Vagina (tissue), 2 donors: ENCODE measurements at regions not wholly inside any gene's neighbourhood (a gene's known extent, or its start where the extent isn't known, plus 50 kb on each side); places are given as distances from the start of the nearest gene placed in this dataset.

ENCODE experiments used
- POLR2AphosphoS5 ChIP-seq, 2 donors: sonication (generic); formaldehyde crosslinking; IDR thresholded peaks; one replicate each; pipeline ENCODE4 v1.9.0; 2017; ENCODE audit warnings: antibody characterized with exemption in 2 of 2, mild to moderate bottlenecking in 2 of 2, low read depth in 1 of 2; ENCODE audit not compliant: insufficient read depth in 1 of 2
- TF ChIP-seq, protein P1 (sequence below), 3 experiments: fragments of 450-650 bp in 2 of 3; fragments of 200-600 bp in 1 of 3; sonication (generic) in 1 of 3; IDR thresholded peaks; one replicate each; pipeline ENCODE4 v1.5.1; 2017 to 2019; ENCODE audit warnings: antibody characterized with exemption in 3 of 3, mild to moderate bottlenecking in 2 of 3, moderate library complexity in 2 of 3

DNA sequence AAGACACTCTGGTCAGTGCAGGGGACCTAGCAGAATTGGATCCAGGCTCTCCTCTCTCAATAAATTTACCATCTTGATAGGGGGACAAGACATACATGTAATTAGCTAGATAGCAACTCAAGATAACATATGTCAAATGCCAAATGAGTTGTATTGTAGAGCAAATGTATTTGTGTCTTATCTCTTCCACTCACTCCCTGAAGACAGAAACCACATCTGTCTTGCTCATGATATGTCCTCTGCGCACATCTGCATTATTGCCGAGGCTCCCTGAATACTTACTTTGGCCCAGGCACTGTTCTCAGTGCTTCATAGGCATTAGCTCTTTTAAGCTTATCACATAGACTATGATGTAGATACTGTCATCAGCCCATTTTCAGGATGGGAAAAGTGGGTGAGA lies 122.9 kb upstream of the GATA6 start:
- TF ChIP-seq, protein P1, sequence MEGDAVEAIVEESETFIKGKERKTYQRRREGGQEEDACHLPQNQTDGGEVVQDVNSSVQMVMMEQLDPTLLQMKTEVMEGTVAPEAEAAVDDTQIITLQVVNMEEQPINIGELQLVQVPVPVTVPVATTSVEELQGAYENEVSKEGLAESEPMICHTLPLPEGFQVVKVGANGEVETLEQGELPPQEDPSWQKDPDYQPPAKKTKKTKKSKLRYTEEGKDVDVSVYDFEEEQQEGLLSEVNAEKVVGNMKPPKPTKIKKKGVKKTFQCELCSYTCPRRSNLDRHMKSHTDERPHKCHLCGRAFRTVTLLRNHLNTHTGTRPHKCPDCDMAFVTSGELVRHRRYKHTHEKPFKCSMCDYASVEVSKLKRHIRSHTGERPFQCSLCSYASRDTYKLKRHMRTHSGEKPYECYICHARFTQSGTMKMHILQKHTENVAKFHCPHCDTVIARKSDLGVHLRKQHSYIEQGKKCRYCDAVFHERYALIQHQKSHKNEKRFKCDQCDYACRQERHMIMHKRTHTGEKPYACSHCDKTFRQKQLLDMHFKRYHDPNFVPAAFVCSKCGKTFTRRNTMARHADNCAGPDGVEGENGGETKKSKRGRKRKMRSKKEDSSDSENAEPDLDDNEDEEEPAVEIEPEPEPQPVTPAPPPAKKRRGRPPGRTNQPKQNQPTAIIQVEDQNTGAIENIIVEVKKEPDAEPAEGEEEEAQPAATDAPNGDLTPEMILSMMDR (IDR thresholded peaks at IDR 0.05) = no peak
- no peak for TF ChIP-seq POLR2AphosphoS5 (IDR thresholded peaks at IDR 0.05; ENCODE audit: insufficient read depth in 1 of 2, low read depth in 1 of 2)
